22Rv1 (cell line): ENCODE measurements at regions not wholly inside any gene's neighbourhood (a gene's known extent, or its start where the extent isn't known, plus 50 kb on each side); places are given as distances from the start of the nearest gene placed in this dataset.

Source experiments
- ZFX ChIP-seq: fragments of 450-650 bp; IDR thresholded peaks from 2 replicates; pipeline ENCODE4 v1.6.1; 2017; ENCODE audit warnings: antibody characterized with exemption, borderline replicate concordance
- TF ChIP-seq, protein P1 (sequence below): fragments of 450-650 bp; IDR thresholded peaks from 2 replicates; pipeline ENCODE4 v1.5.1; 2017; ENCODE audit warnings: mild to moderate bottlenecking

DNA sequence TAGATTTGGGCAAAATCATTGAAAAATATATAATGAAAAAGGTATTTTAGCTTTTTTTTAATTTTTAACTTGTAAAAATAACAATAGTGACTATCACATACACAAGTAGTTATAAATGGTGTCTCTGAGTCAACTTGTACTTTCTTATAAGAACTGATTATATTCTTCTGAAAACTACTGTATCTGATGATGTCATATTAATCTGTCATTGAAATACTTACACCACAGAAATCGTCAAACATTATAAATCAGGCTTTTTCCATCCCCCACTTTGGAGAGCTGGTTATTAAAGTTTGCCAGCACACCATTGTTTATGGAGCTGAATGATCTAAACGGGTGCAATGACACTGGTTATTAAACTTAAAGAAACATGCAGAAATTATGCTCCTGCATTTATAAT is 1259.6 kb upstream of the CNTN5 start:
- TF ChIP-seq, protein P1, sequence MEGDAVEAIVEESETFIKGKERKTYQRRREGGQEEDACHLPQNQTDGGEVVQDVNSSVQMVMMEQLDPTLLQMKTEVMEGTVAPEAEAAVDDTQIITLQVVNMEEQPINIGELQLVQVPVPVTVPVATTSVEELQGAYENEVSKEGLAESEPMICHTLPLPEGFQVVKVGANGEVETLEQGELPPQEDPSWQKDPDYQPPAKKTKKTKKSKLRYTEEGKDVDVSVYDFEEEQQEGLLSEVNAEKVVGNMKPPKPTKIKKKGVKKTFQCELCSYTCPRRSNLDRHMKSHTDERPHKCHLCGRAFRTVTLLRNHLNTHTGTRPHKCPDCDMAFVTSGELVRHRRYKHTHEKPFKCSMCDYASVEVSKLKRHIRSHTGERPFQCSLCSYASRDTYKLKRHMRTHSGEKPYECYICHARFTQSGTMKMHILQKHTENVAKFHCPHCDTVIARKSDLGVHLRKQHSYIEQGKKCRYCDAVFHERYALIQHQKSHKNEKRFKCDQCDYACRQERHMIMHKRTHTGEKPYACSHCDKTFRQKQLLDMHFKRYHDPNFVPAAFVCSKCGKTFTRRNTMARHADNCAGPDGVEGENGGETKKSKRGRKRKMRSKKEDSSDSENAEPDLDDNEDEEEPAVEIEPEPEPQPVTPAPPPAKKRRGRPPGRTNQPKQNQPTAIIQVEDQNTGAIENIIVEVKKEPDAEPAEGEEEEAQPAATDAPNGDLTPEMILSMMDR: no peak
- no peak for TF ChIP-seq ZFX
